ENCODE measurements at regions not wholly inside any gene's neighbourhood (a gene's known extent, or its start where the extent isn't known, plus 50 kb on each side); places are given as distances from the start of the nearest gene placed in this dataset.

- no peak for DNase-seq
- Histone ChIP-seq H3K4me1 (ENCODE audit: insufficient read depth) (no peaks in the 10 kb centered on the region), H3K27me3 (no peaks in the 10 kb centered on the region), H3K36me3 (no peaks in the 10 kb centered on the region), H3K9me3 (no peaks in the 10 kb centered on the region), H3K4me3 (no peak overlapping the region), H3K27ac (no peak overlapping the region)
- TF ChIP-seq CTCF (IDR thresholded peaks at IDR 0.05) = no peak
- 86 to 94% (median 91%) methylated on average over 3 of the region's 3 CpGs for WGBS, 3 donors
- intact Hi-C loops (cut with DNase I) = no loop called here
Observed at GRCh38 chr1:63205776-63206175, 116.6 kb upstream of the FOXD3 start.

GRCh38 chr1:63214553-63214952 is 107.8 kb upstream of the FOXD3 start:
- no peaks in the 10 kb centered on the region for H3K36me3 ChIP-seq
- no peak overlapping the region for H3K27ac ChIP-seq
- TF ChIP-seq POLR2A (IDR thresholded peaks at IDR 0.05) (no peak), CTCF (IDR thresholded peaks at IDR 0.05) (no peak), EP300 (IDR thresholded peaks at IDR 0.05) (no peak)
- H3K27me3 ChIP-seq = no peaks in the 10 kb centered on the region
- no peak overlapping the region for H3K4me3 ChIP-seq
- DNase-seq = no peak
- WGBS, 3 donors = 94 to 99% (median 98%) methylated on average over 2 of the region's 2 CpGs
- no peaks in the 10 kb centered on the region for H3K4me1 ChIP-seq (ENCODE audit: insufficient read depth)
- H3K9me3 ChIP-seq = peaks cover 0 to under 1% of the 10 kb centered on the region in 2 donors
- intact Hi-C loops (cut with DNase I) = no loop called here

- no peaks in the 10 kb centered on the region for H3K36me3 ChIP-seq
- H3K4me3 ChIP-seq = no peak overlapping the region
- H3K9me3 ChIP-seq = peaks cover 0 to 2% of the 10 kb centered on the region in 2 donors
- no peaks in the 10 kb centered on the region for H3K27me3 ChIP-seq
- no peak overlapping the region for H3K27ac ChIP-seq
- H3K4me1 ChIP-seq (ENCODE audit: insufficient read depth) = no peaks in the 10 kb centered on the region
- TF ChIP-seq EP300 (IDR thresholded peaks at IDR 0.05) (no peak), POLR2A (IDR thresholded peaks at IDR 0.05) (no peak), CTCF (IDR thresholded peaks at IDR 0.05) (no peak)
- DNase-seq = no peak
- WGBS, 3 donors = 14 to 51% (median 23%) methylated on average over 4 of the region's 4 CpGs
- intact Hi-C loops (cut with DNase I) = no loop called here
Observed at GRCh38 chr1:63223426-63223825, 98.9 kb upstream of the FOXD3 start.

GRCh38 chr1:63230722-63231121 is 91.6 kb upstream of the FOXD3 start:
- Histone ChIP-seq H3K9me3 (no peaks in the 10 kb centered on the region), H3K4me3 (no peak overlapping the region), H3K27ac (no peak overlapping the region), H3K36me3 (no peaks in the 10 kb centered on the region), H3K4me1 (ENCODE audit: insufficient read depth) (no peaks in the 10 kb centered on the region), H3K27me3 (no peaks in the 10 kb centered on the region)
- WGBS, 3 donors = 84 to 94% (median 85%) methylated on average over 3 of the region's 3 CpGs
- no peak for DNase-seq
- intact Hi-C loops (cut with DNase I) = no loop called here
- no peak for TF ChIP-seq CTCF (IDR thresholded peaks at IDR 0.05)
- TF ChIP-seq EP300 (IDR thresholded peaks at IDR 0.05) = no peak
- TF ChIP-seq POLR2A (IDR thresholded peaks at IDR 0.05) = no peak

- H3K4me1 ChIP-seq (ENCODE audit: insufficient read depth) = no peaks in the 10 kb centered on the region
Observed at GRCh38 chr1:63238721-63239120, 83.6 kb upstream of the FOXD3 start.

More at GRCh38 chr1:63238721-63239120, 83.6 kb upstream of the FOXD3 start:
- H3K9me3 ChIP-seq = no peaks in the 10 kb centered on the region
- H3K36me3 ChIP-seq = no peaks in the 10 kb centered on the region
- no peak overlapping the region for H3K27ac ChIP-seq
- no peak for DNase-seq
- intact Hi-C loops (cut with DNase I) = no loop called here
- no peak overlapping the region for H3K4me3 ChIP-seq
- 35 to 44% (median 36%) methylated on average over 1 of the region's 1 CpG for WGBS, 3 donors
- H3K27me3 ChIP-seq = no peaks in the 10 kb centered on the region
- TF ChIP-seq EP300 (IDR thresholded peaks at IDR 0.05) (no peak), POLR2A (IDR thresholded peaks at IDR 0.05) (no peak), CTCF (IDR thresholded peaks at IDR 0.05) (no peak)
